SK-N-SH (cell line): ENCODE measurements at regions not wholly inside any gene's neighbourhood (a gene's known extent, or its start where the extent isn't known, plus 50 kb on each side); places are given as distances from the start of the nearest gene placed in this dataset.

Experiments used
- CTCF ChIP-seq: fragments of 200-600 bp; sonication (generic); IDR thresholded peaks from 2 replicates; pipeline ENCODE4 v1.6.1; 2017; ENCODE audit warnings: antibody characterized with exemption, mild to moderate bottlenecking, moderate library complexity
- EP300 ChIP-seq, 2 experiments: IDR thresholded peaks; 2 replicates each; pipeline versions ENCODE4 v1.4.0 to v1.6.1; 2012; ENCODE audit warnings: borderline replicate concordance in 1 of 2, low read depth in 1 of 2, low read length in 1 of 2
- EZH2phosphoT487 ChIP-seq: fragments of 200-600 bp; sonication (generic); IDR thresholded peaks from 2 replicates; pipeline ENCODE4 v1.6.1; 2017; ENCODE audit warnings: low read depth, mixed run types, mild to moderate bottlenecking, antibody characterized with exemption, moderate library complexity, borderline replicate concordance
- FOSL2 ChIP-seq: IDR thresholded peaks from 2 replicates; pipeline ENCODE4 v1.4.0; 2012; ENCODE audit warnings: low read depth, mild to moderate bottlenecking, moderate library complexity, borderline replicate concordance
- FOXJ3 ChIP-seq: sonication (generic); formaldehyde crosslinking; IDR thresholded peaks from 2 replicates; pipeline ENCODE4 v1.5.1; 2020; ENCODE audit warnings: mild to moderate bottlenecking, missing genetic modification reagents
- POLR2AphosphoS5 ChIP-seq: IDR thresholded peaks from 2 replicates; pipeline ENCODE4 v1.6.1; 2012; ENCODE audit warnings: low read depth, low read length
- RCOR1 ChIP-seq: fragments of 150-350 bp; IDR thresholded peaks from 2 replicates; pipeline ENCODE4 v1.6.1; 2017; ENCODE audit warnings: antibody characterized with exemption, low read length
- REST ChIP-seq: IDR thresholded peaks from 2 replicates; pipeline ENCODE4 v1.6.1; 2012; ENCODE audit warnings: mild to moderate bottlenecking, low read depth, low read length, moderate library complexity
- RFX5 ChIP-seq: IDR thresholded peaks from 2 replicates; pipeline ENCODE4 v1.6.1; 2012; ENCODE audit warnings: mild to moderate bottlenecking, improper control_type of control experiment, low read length
- RXRA ChIP-seq: IDR thresholded peaks from 2 replicates; pipeline ENCODE4 v1.4.0; 2012; ENCODE audit warnings: low read depth, mild to moderate bottlenecking, borderline replicate concordance
- SIN3A ChIP-seq: IDR thresholded peaks from 2 replicates; pipeline ENCODE4 v1.6.1; 2012; ENCODE audit warnings: low read depth, mild to moderate bottlenecking, low read length, moderate library complexity, borderline replicate concordance
- USF2 ChIP-seq: fragments of 150-350 bp; IDR thresholded peaks from 2 replicates; pipeline ENCODE4 v1.6.1; 2017; ENCODE audit warnings: antibody characterized with exemption, low read length, low read depth, borderline replicate concordance
- YY1 ChIP-seq: IDR thresholded peaks from 2 replicates; pipeline ENCODE4 v1.4.0; 2012; ENCODE audit warnings: low read depth, mild to moderate bottlenecking

- TF ChIP-seq RFX5 (no peak), FOSL2 (no peak), CTCF (no peak), FOXJ3 (no peak), YY1 (no peak), REST (no peak), POLR2AphosphoS5 (no peak), USF2 (no peak), EP300 (IDR thresholded peaks at IDR 0.05; ENCODE audit: borderline replicate concordance in 1 of 2, low read depth in 1 of 2, low read length in 1 of 2) (no peak), RXRA (no peak), SIN3A (no peak), EZH2phosphoT487 (no peak), RCOR1 (no peak)
Measured at GRCh38 chr16:50440531-50440930, 71.7 kb upstream of the BRD7 start.
